Heart left ventricle (tissue), 16 donors: ENCODE measurements at regions not wholly inside any gene's neighbourhood (a gene's known extent, or its start where the extent isn't known, plus 50 kb on each side); places are given as distances from the start of the nearest gene placed in this dataset.

Source experiments
- ATAC-seq, 4 donors: fragments of 200-7000 bp; cut with Tn5 transposase; one replicate each; pipeline ENCODE4 v1.9.1; 2020 to 2022; ENCODE audit warnings: moderate library complexity in 4 of 4, mild to moderate bottlenecking in 3 of 4, moderate number of reproducible peaks in 1 of 4
- DNase-seq, 5 donors: peaks; one replicate each; pipeline ENCODE4 v3.0.0-alpha.2; 2020
- H3K27ac ChIP-seq, 12 donors: fragments of 200-600 bp; sonication (generic) in 4 of 12; one replicate each; pipeline versions ENCODE4 v1.5.0 to v1.8.0; 2016 to 2022; ENCODE audit warnings: mild to moderate bottlenecking in 2 of 12
- H3K27me3 ChIP-seq, 9 donors: fragments of 200-600 bp; sonication (generic) in 2 of 9; one replicate each; pipeline versions ENCODE4 v1.5.1 to v1.8.0; 2016 to 2022; ENCODE audit warnings: mild to moderate bottlenecking in 3 of 9
- H3K36me3 ChIP-seq, 9 donors: fragments of 200-600 bp; sonication (generic) in 2 of 9; one replicate each; pipeline versions ENCODE4 v1.5.0 to v1.8.0; 2018 to 2022; ENCODE audit warnings: mild to moderate bottlenecking in 2 of 9
- H3K4me1 ChIP-seq, 12 donors: fragments of 200-600 bp; sonication (generic) in 4 of 12; one replicate each; pipeline versions ENCODE4 v1.5.0 to v1.8.0; 2016 to 2022; ENCODE audit warnings: mild to moderate bottlenecking in 3 of 12
- H3K4me3 ChIP-seq, 12 donors: fragments of 200-600 bp; sonication (generic) in 4 of 12; one replicate each; pipeline versions ENCODE4 v1.5.0 to v1.8.0; 2017 to 2022; ENCODE audit warnings: mild to moderate bottlenecking in 9 of 12, moderate library complexity in 4 of 12
- H3K9me3 ChIP-seq, 12 donors: fragments of 200-600 bp; sonication (generic) in 4 of 12; one replicate each; pipeline versions ENCODE4 v1.5.0 to v1.8.0; 2016 to 2022; ENCODE audit warnings: mild to moderate bottlenecking in 1 of 12
- CTCF ChIP-seq, 12 donors: fragments of 200-600 bp; sonication (generic) in 4 of 12; IDR thresholded peaks; one replicate each; pipeline versions ENCODE4 v1.5.0 to v1.8.0; 2018 to 2022; ENCODE audit warnings: antibody characterized with exemption in 12 of 12, mild to moderate bottlenecking in 5 of 12
- POLR2A ChIP-seq, 2 donors: fragments of 450-650 bp; IDR thresholded peaks; one replicate each; pipeline ENCODE4 v1.6.1; 2017; ENCODE audit warnings: antibody characterized with exemption in 2 of 2, mild to moderate bottlenecking in 2 of 2, moderate library complexity in 2 of 2
- WGBS, 4 donors: extraction: QIAGEN DNeasy Blood & Tissue Kit in 2 of 4; methylation state at CpG; one replicate each; pipeline versions ENCODE4 v1.1.5 to v1.1.7; 2013 to 2018; 5-methylcytosine and 5-hydroxymethylcytosine counted together
- intact Hi-C, 10 donors: fragments of 100-400 bp; cut with DNase I; formaldehyde crosslinking; loops; one replicate each; pipeline versions ENCODE4 v1.11.1 to v1.14.2; 2022
- donor health status: ischemic (EF 13 %, LVEDD 7.1; RV severe dilation, severe dysfunction).
- donor health status: healthy with polysubstance abuse.
- donor health status: DM: no; HTN: yes; CAD: no.
- donor health status: DM: no; HTN: no; CAD: no.
- donor health status: ischemic (EF 25% LVEDD 6.9; RV normal size, moderate dysfunction).
- donor health status: ischemic (EF 25% LVEDD 5.7; RV mildly dilated, moderate dysfunction).
- donor health status: healthy.
- donor health status: DM: yes; HTN: yes; CAD: no.
- donor health status: ischemic (EF 35%, LVEDD 5.7; RV mildly dilated, moderate dysfunction).
- donor health status: nonischemic (EF 11% LVEDD 7.7; RV severe dilation, severe dysfunction).
- donor health status: DM: yes; HTN: yes; CAD: no.
- donor health status: PGD.
- donor health status: ischemic (EF 29% LVEDD 5.4; RV normal size, mild dysfunction).
- donor health status: nonischemic (EF 23%, LVEDD 6.1; RV moderate dilation, normal function).

GRCh38 chr15:25981114-25981513, 118.0 kb upstream of the ATP10A start:
- intact Hi-C loops, result loop anchor here in 1 of 10 donors (10.0 kb wide), 1 partner anchor 64 kb away; no protein-coding TSS in a partner anchor

DNA sequence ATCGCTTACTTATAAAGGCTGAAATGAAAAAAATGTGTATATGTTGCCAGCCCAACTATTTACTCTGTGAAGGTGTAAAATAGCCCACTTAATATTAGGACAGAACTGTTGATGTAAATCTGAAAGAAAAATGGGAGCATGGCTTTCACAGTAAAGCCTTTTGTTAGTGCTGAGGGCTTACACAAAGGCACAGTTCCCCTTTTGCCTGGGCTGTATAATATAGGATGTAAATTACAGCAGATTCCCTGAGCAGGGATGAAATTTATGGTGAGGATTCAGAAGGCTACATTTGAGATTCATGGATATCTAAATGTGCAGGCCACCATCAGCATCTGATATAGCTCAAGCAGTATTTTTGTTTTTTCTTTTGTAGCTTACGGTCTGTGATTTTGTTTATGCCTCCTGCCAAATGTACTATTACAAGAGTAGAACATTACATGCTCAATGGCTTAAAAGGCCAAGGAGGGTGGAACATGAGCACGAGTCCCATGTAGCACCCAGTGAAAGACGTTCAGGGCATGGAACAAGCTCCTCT, 109.1 kb upstream of the ATP10A start:
- ATAC-seq (no peak), DNase-seq (no peak)
- Histone ChIP-seq H3K27me3 (no peaks in the 10 kb centered on the region), H3K4me3 (no peak overlapping the region), H3K36me3 (no peaks in the 10 kb centered on the region), H3K9me3 (no peaks in the 10 kb centered on the region), H3K4me1 (peaks cover 0 to 6% (median 0%) of the 10 kb centered on the region in 12 donors), H3K27ac (no peak overlapping the region)
- 65 to 72% (median 68%) methylated on average over 4 of the region's 4 CpGs for WGBS, 4 donors
- intact Hi-C loops, result no loop called here
- TF ChIP-seq CTCF (IDR thresholded peaks at IDR 0.05), result no peak
- TF ChIP-seq POLR2A (IDR thresholded peaks at IDR 0.05), result no peak

More at GRCh38 chr15:25981114-25981513, 118.0 kb upstream of the ATP10A start:
- DNase-seq (no peak), ATAC-seq (no peak)
- Histone ChIP-seq H3K27me3 (peaks cover 0 to 5% (median 0%) of the 10 kb centered on the region in 9 donors), H3K36me3 (no peaks in the 10 kb centered on the region), H3K4me3 (no peak overlapping the region), H3K4me1 (no peaks in the 10 kb centered on the region), H3K9me3 (no peaks in the 10 kb centered on the region), H3K27ac (no peak overlapping the region)
- WGBS, 4 donors, result 64 to 73% (median 68%) methylated on average over 3 of the region's 3 CpGs
- TF ChIP-seq CTCF (IDR thresholded peaks at IDR 0.05) (no peak), POLR2A (IDR thresholded peaks at IDR 0.05) (no peak)

DNA sequence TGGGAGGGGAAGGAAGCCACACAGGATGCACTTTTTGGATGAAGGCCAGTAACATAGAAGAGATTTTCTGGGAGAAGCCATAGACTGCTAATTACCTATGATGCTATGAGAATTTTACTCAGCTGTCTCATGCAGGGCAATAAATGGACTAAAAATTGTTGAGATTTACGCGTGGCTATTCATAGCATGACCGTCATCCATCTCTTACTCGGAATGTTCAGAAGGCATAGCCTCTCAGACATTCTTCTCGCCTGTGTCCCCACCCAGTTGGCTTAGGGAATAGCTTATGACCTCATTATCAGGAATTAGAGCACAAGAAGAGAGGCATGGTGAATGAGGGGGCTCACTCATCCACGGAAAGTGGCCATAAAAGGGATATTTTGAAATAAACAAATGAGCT, 107.9 kb upstream of the ATP10A start:
- DNase-seq (no peak), ATAC-seq (no peak)
- no peaks in the 10 kb centered on the region for H3K36me3 ChIP-seq
- WGBS, 4 donors, result 33 to 65% (median 53%) methylated on average over 6 of the region's 6 CpGs
- no peaks in the 10 kb centered on the region for H3K9me3 ChIP-seq
- peaks cover 0 to 6% (median 0%) of the 10 kb centered on the region in 12 donors for H3K4me1 ChIP-seq
- intact Hi-C loops, result no loop called here
- H3K27ac ChIP-seq, result no peak overlapping the region
- no peak overlapping the region for H3K4me3 ChIP-seq
- TF ChIP-seq POLR2A (IDR thresholded peaks at IDR 0.05), result no peak
- no peak for TF ChIP-seq CTCF (IDR thresholded peaks at IDR 0.05)
- no peaks in the 10 kb centered on the region for H3K27me3 ChIP-seq

DNA sequence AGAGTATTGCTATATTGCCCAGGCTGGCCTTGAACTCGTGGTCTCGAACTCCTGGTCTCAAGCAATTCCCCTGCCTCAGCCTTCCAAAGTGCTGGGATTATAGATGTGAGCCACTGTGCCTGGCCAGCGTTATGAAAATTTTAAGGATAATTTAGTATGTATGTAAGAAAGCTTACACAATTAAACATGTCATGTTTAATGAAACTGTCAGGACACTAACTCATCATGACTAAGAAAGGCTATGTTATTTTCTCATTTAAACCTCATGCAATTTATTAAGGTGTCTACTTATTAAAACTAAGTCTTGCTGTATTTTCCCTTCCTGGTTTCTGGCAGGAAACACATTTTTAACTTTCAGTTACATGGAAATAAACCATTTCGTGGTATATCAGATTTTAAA, 106.8 kb upstream of the ATP10A start:
- TF ChIP-seq POLR2A (IDR thresholded peaks at IDR 0.05) (no peak), CTCF (IDR thresholded peaks at IDR 0.05) (no peak)
- intact Hi-C loops, result no loop called here
- peaks cover 0 to 6% (median 0%) of the 10 kb centered on the region in 12 donors for H3K4me1 ChIP-seq
- H3K36me3 ChIP-seq, result no peaks in the 10 kb centered on the region
- H3K27me3 ChIP-seq, result no peaks in the 10 kb centered on the region
- H3K4me3 ChIP-seq, result no peak overlapping the region
- ATAC-seq (no peak), DNase-seq (no peak)
- no peaks in the 10 kb centered on the region for H3K9me3 ChIP-seq
- no peak overlapping the region for H3K27ac ChIP-seq
- 60 to 76% (median 73%) methylated on average over 4 of the region's 4 CpGs for WGBS, 4 donors
